Left ventricle myocardium inferior (tissue), 1 donor: ENCODE measurements at regions not wholly inside any gene's neighbourhood (a gene's known extent, or its start where the extent isn't known, plus 50 kb on each side); places are given as distances from the start of the nearest gene placed in this dataset.
A peak's percentile ranks its signal among the peaks of the same experiment; 100 is the strongest.

Source experiments
- DNase-seq: peaks from one replicate; pipeline ENCODE4 v3.0.0-alpha.2; 2020
- H3K27ac ChIP-seq: fragments of 200-600 bp; replicated peaks from 2 replicates; pipeline ENCODE4 v1.8.0; 2021
- H3K27me3 ChIP-seq: fragments of 200-600 bp; 2 replicates; pipeline ENCODE4 v1.8.0; 2021; ENCODE audit warnings: low read depth
- H3K36me3 ChIP-seq: fragments of 200-600 bp; 2 replicates; pipeline ENCODE4 v1.8.0; 2021
- H3K4me1 ChIP-seq: fragments of 200-600 bp; 2 replicates; pipeline ENCODE4 v1.8.0; 2021
- H3K4me3 ChIP-seq: fragments of 200-600 bp; 2 replicates; pipeline ENCODE4 v1.8.0; 2021; ENCODE audit warnings: mild to moderate bottlenecking, moderate library complexity
- H3K9me3 ChIP-seq: fragments of 200-600 bp; replicated peaks from 2 replicates; pipeline ENCODE4 v1.8.0; 2021
- intact Hi-C: fragments of 100-400 bp; cut with micrococcal nuclease; formaldehyde crosslinking; loops from one replicate; pipeline ENCODE4 v1.11.0; 2022
- TF ChIP-seq, protein P1 (sequence below): fragments of 200-600 bp; IDR thresholded peaks from 2 replicates; pipeline ENCODE4 v1.8.0; 2021; ENCODE audit warnings: antibody characterized with exemption, mild to moderate bottlenecking, borderline replicate concordance
- donor health status: DM: no; HTN: yes; CAD: no; lungs with severe emphysema.

GRCh38 chr6:21664314-21665109, 71.0 kb downstream of the SOX4 start:
- Histone ChIP-seq H3K9me3 (no peaks in the 10 kb centered on the region), H3K27ac (peak overlapping the region; percentile 76), H3K27me3 (peaks cover 75% of the 10 kb centered on the region), H3K36me3 (no peaks in the 10 kb centered on the region), H3K4me1 (peaks cover 32% of the 10 kb centered on the region), H3K4me3 (peak overlapping the region; percentile 76)
- DNase-seq = peak; percentile 31
- intact Hi-C loops = no loop called here
- TF ChIP-seq, protein P1, sequence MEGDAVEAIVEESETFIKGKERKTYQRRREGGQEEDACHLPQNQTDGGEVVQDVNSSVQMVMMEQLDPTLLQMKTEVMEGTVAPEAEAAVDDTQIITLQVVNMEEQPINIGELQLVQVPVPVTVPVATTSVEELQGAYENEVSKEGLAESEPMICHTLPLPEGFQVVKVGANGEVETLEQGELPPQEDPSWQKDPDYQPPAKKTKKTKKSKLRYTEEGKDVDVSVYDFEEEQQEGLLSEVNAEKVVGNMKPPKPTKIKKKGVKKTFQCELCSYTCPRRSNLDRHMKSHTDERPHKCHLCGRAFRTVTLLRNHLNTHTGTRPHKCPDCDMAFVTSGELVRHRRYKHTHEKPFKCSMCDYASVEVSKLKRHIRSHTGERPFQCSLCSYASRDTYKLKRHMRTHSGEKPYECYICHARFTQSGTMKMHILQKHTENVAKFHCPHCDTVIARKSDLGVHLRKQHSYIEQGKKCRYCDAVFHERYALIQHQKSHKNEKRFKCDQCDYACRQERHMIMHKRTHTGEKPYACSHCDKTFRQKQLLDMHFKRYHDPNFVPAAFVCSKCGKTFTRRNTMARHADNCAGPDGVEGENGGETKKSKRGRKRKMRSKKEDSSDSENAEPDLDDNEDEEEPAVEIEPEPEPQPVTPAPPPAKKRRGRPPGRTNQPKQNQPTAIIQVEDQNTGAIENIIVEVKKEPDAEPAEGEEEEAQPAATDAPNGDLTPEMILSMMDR = no peak

- H3K27me3 ChIP-seq = peaks cover 75% of the 10 kb centered on the region
- intact Hi-C loops = no loop called here
- H3K36me3 ChIP-seq = no peaks in the 10 kb centered on the region
- TF ChIP-seq, protein P1 = no peak
- no peak for DNase-seq
- H3K4me1 ChIP-seq = peaks cover 32% of the 10 kb centered on the region
- peak overlapping the region; percentile 76 for H3K27ac ChIP-seq
- peak overlapping the region; percentile 76 for H3K4me3 ChIP-seq
- no peaks in the 10 kb centered on the region for H3K9me3 ChIP-seq
These were observed 71.5 kb downstream of the SOX4 start for GRCh38 chr6:21665110-21665391.

DNA sequence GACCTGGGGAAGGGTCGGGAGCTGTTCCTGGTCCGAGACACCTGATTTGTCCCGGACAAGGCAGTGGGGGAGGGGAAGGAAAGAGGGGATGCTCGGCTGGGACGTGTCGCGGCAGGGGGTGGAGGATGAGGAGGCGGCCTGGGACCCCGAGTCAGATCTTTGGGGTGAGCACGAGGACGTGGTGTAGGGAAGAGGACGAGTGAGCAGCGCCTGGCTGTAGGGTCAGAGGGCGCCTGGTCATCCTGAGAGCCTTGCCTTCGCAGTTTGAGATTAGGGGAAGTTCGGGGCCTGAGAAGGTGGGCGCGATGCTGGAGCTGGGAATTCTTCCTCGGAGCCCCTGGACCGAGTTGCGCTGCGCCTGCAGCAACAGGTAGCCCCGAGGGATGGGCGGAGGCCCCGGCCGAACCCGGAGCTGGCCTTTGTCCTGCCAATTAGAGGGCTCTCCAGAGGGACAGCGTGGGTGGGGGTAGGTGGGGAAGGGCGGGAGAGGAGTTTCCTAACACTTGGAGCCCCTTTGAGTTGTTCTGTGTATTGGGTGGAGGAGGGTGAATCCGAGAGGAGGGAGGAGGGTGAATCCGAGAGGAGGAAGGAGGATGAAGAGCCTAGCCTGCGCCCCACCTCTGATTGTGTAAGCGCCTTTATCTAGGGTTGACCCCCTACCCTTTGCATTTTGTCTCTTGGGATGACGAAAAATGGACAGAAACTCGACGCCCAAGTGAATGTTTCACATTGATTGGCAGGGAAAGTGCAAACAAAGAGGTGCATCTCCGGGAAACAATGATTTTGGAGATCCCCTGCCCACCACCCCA, 72.0 kb downstream of the SOX4 start:
- TF ChIP-seq, protein P1 = no peak
- Histone ChIP-seq H3K36me3 (no peaks in the 10 kb centered on the region), H3K9me3 (no peaks in the 10 kb centered on the region), H3K4me3 (peak overlapping the region; percentile 76), H3K27ac (peak overlapping the region; percentile 76), H3K27me3 (peaks cover 70% of the 10 kb centered on the region), H3K4me1 (peaks cover 32% of the 10 kb centered on the region)
- no peak for DNase-seq
- intact Hi-C loops = no loop called here

GRCh38 chr6:21666201-21666691, 72.7 kb downstream of the SOX4 start:
- peak overlapping the region; percentile 76 for H3K27ac ChIP-seq
- peak; percentile 20 for DNase-seq
- TF ChIP-seq, protein P1 = no peak
- H3K9me3 ChIP-seq = no peaks in the 10 kb centered on the region
- no peaks in the 10 kb centered on the region for H3K36me3 ChIP-seq
- H3K27me3 ChIP-seq = peaks cover 63% of the 10 kb centered on the region
- H3K4me1 ChIP-seq = peaks cover 32% of the 10 kb centered on the region
- peak overlapping the region; percentile 76 for H3K4me3 ChIP-seq
- intact Hi-C loops = no loop called here

DNA sequence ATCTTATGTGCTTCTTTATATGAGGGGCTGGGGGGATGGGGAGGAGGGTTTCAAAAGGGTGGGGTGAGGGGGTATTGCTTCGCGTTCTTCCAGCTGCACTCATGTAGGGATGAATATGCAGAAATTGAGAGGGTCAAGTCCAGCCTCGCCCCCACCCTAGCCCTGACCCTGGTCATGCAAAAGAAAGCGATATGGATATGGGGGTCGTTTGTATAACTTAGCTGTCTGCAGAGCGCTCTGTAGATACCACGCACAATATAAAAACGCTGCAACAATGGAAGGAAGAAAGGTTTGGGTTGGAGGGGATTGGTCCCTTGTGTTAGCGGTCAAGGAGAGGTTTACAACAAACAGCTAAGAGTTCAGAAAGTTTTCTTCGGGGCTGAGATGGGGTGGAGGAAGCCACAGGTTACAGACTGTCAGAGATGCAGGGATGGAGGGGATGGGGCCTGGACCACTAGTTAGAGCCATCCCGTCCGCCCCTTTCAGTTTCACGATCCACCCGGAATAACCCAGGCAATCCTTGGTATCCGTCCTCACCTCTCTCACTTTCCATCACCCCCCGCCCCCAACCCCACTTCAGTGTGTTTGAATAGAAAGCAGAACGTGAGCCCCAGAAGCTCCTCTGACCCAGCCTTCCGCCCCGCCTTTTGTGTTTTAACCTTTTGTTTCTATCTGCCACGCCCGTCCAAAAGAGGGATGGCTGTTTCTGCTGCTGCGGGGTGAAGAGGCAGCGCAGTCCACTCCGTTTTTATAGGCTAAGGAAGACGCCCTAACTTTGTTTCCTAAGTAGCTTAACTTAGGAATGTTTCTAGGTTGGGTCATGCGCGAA, 73.5 kb downstream of the SOX4 start:
- peak overlapping the region; percentile 76 for H3K4me3 ChIP-seq
- intact Hi-C loops = no loop called here
- TF ChIP-seq, protein P1 = no peak
- H3K9me3 ChIP-seq = no peaks in the 10 kb centered on the region
- no peak for DNase-seq
- H3K27me3 ChIP-seq = peaks cover 55% of the 10 kb centered on the region
- H3K36me3 ChIP-seq = no peaks in the 10 kb centered on the region
- H3K4me1 ChIP-seq = peaks cover 32% of the 10 kb centered on the region
- peak overlapping the region; percentile 76 for H3K27ac ChIP-seq
